ENCODE measurements at regions not wholly inside any gene's neighbourhood (a gene's known extent, or its start where the extent isn't known, plus 50 kb on each side); places are given as distances from the start of the nearest gene placed in this dataset.

GRCh38 chr2:217622205-217623060, 380.4 kb downstream of the TNS1 start:
- intact Hi-C loops (cut with micrococcal nuclease; ENCODE audit: unreplicated experiment): no loop called here
- ChIA-PET CTCF (no interaction called here), POLR2A (ENCODE audit: low non-redundant PET) (no interaction called here)
- no peak overlapping the region for H3K4me3 ChIP-seq (ENCODE audit: low read depth, low read length, poor library complexity, severe bottlenecking)
- no peak overlapping the region for H3K27ac ChIP-seq (ENCODE audit: low read depth, low read length, poor library complexity, severe bottlenecking)
- H3K27me3 ChIP-seq (replicated peaks; ENCODE audit: insufficient read depth, low read depth, low read length, poor library complexity): no peaks in the 10 kb centered on the region
- DNase-seq (ENCODE audit: low spot score): peak; percentile 37
- no peak for TF ChIP-seq EZH2 (IDR thresholded peaks at IDR 0.05; ENCODE audit: borderline replicate concordance, low read depth, low read length, poor library complexity, severe bottlenecking)
- no peak for TF ChIP-seq CTCF (conservative IDR thresholded peaks at IDR 0.05; ENCODE audit: low read depth, low read length)
- BruUV-seq (replicated peaks): no TSS peak
- H3K4me1 ChIP-seq (ENCODE audit: insufficient read depth, low read length, poor library complexity, severe bottlenecking): no peaks in the 10 kb centered on the region
- H3K36me3 ChIP-seq (ENCODE audit: insufficient read depth, low read length, poor library complexity, severe bottlenecking): no peaks in the 10 kb centered on the region
- no peaks in the 10 kb centered on the region for H3K9me3 ChIP-seq (ENCODE audit: low read depth, low read length, poor library complexity, severe bottlenecking)

- CTCF ChIA-PET: no interaction called here
These were observed 381.4 kb downstream of the TNS1 start for GRCh38 chr2:217621391-217621801.

GRCh38 chr2:217618744-217619143, 384.1 kb downstream of the TNS1 start:
- H3K27me3 ChIP-seq (replicated peaks; ENCODE audit: insufficient read depth, low read depth, low read length, poor library complexity): no peaks in the 10 kb centered on the region

More at GRCh38 chr2:217621391-217621801, 381.4 kb downstream of the TNS1 start:
- Histone ChIP-seq H3K4me1 (ENCODE audit: insufficient read depth, low read length, poor library complexity, severe bottlenecking) (no peaks in the 10 kb centered on the region), H3K27me3 (replicated peaks; ENCODE audit: insufficient read depth, low read depth, low read length, poor library complexity) (no peaks in the 10 kb centered on the region), H3K9me3 (ENCODE audit: low read depth, low read length, poor library complexity, severe bottlenecking) (no peaks in the 10 kb centered on the region), H3K4me3 (ENCODE audit: low read depth, low read length, poor library complexity, severe bottlenecking) (no peak overlapping the region), H3K36me3 (ENCODE audit: insufficient read depth, low read length, poor library complexity, severe bottlenecking) (no peaks in the 10 kb centered on the region), H3K27ac (ENCODE audit: low read depth, low read length, poor library complexity, severe bottlenecking) (no peak overlapping the region)
- no TSS peak for BruUV-seq (replicated peaks)
- intact Hi-C loops (cut with micrococcal nuclease; ENCODE audit: unreplicated experiment): no loop called here
- TF ChIP-seq EZH2 (IDR thresholded peaks at IDR 0.05; ENCODE audit: borderline replicate concordance, low read depth, low read length, poor library complexity, severe bottlenecking) (no peak), CTCF (conservative IDR thresholded peaks at IDR 0.05; ENCODE audit: low read depth, low read length) (no peak)
- no peak for DNase-seq (ENCODE audit: low spot score)
- POLR2A ChIA-PET (ENCODE audit: low non-redundant PET): no interaction called here

More at GRCh38 chr2:217618744-217619143, 384.1 kb downstream of the TNS1 start:
- no peaks in the 10 kb centered on the region for H3K36me3 ChIP-seq (ENCODE audit: insufficient read depth, low read length, poor library complexity, severe bottlenecking)
- H3K9me3 ChIP-seq (ENCODE audit: low read depth, low read length, poor library complexity, severe bottlenecking): no peaks in the 10 kb centered on the region
- ChIA-PET CTCF (no interaction called here), POLR2A (ENCODE audit: low non-redundant PET) (no interaction called here)
- no peak for TF ChIP-seq EZH2 (IDR thresholded peaks at IDR 0.05; ENCODE audit: borderline replicate concordance, low read depth, low read length, poor library complexity, severe bottlenecking)
- no peak for TF ChIP-seq CTCF (conservative IDR thresholded peaks at IDR 0.05; ENCODE audit: low read depth, low read length)
- no peak overlapping the region for H3K27ac ChIP-seq (ENCODE audit: low read depth, low read length, poor library complexity, severe bottlenecking)
- intact Hi-C loops (cut with micrococcal nuclease; ENCODE audit: unreplicated experiment): no loop called here
- BruUV-seq (replicated peaks): no TSS peak
- no peak for DNase-seq (ENCODE audit: low spot score)
- H3K4me1 ChIP-seq (ENCODE audit: insufficient read depth, low read length, poor library complexity, severe bottlenecking): no peaks in the 10 kb centered on the region
- H3K4me3 ChIP-seq (ENCODE audit: low read depth, low read length, poor library complexity, severe bottlenecking): no peak overlapping the region
